A549 (cell line): ENCODE measurements at regions not wholly inside any gene's neighbourhood (a gene's known extent, or its start where the extent isn't known, plus 50 kb on each side); places are given as distances from the start of the nearest gene placed in this dataset.

ENCODE experiments used
- ATAC-seq, 2 experiments: fragments of 200-7000 bp in 1 of 2; fragments of >200 bp in 1 of 2; cut with Nextera tagmentation in 1 of 2; cut with Tn5 transposase in 1 of 2; 3 replicates each; pipeline versions ENCODE4 v1.8.0 to v1.9.1; 2018 to 2020; ENCODE audit warnings: mild to moderate bottlenecking in 1 of 2, moderate library complexity in 1 of 2
- CTCF ChIA-PET: fragments of 300-600 bp; sonication (Branson Sonifier 250); formaldehyde crosslinking; extraction: SDS; loops from one replicate; lab custom pipeline; 2021; ENCODE audit warnings: antibody characterized with exemption, inconsistent platforms; lab: Yijun Ruan, JAX
- POLR2A ChIA-PET: fragments of 350-600 bp; formaldehyde crosslinking; extraction: SDS; loops from one replicate; lab custom pipeline; 2021; ENCODE audit warnings: antibody characterized with exemption, inconsistent platforms; lab: Yijun Ruan, JAX
- DNase-seq, 2 experiments: peaks; one replicate each; pipeline versions ENCODE4 v3.0.0 to v3.0.0-alpha.2; 2011 to 2016; ENCODE audit warnings: low read depth in 1 of 2, low spot score in 1 of 2
- FAIRE-seq: peaks from 2 replicates; lab custom pipeline; 2011; peaks lifted over from hg19 to GRCh38; lab: Jason Lieb, UNC
- H3K27ac ChIP-seq, 2 experiments: fragments of >200 bp; sonication (Bioruptor Twin); formaldehyde crosslinking; 3 replicates each; pipeline ENCODE4 v1.5.1; 2016 to 2017
- H3K4me1 ChIP-seq: fragments of >200 bp; sonication (Bioruptor Twin); formaldehyde crosslinking; 3 replicates; pipeline ENCODE4 v1.6.1; 2016
- H3K4me2 ChIP-seq: fragments of >200 bp; sonication (Bioruptor Twin); formaldehyde crosslinking; 3 replicates; pipeline ENCODE4 v1.6.1; 2016
- H3K4me3 ChIP-seq: fragments of >200 bp; sonication (Bioruptor Twin); formaldehyde crosslinking; 3 replicates; pipeline ENCODE4 v1.5.1; 2016
- H3K9me3 ChIP-seq: fragments of >200 bp; sonication (Bioruptor Twin); formaldehyde crosslinking; 3 replicates; pipeline ENCODE4 v1.6.1; 2016
- ATOH8 ChIP-seq: fragments of 250-450 bp; sonication (Bioruptor Pico); IDR thresholded peaks from 2 replicates; pipeline ENCODE4 v1.5.0; 2020; ENCODE audit warnings: low read depth, mild to moderate bottlenecking, moderate library complexity
- CBX2 ChIP-seq: fragments of 200-600 bp; sonication (generic); IDR thresholded peaks from 2 replicates; pipeline ENCODE4 v1.6.1; 2016; ENCODE audit warnings: low read depth, mild to moderate bottlenecking, borderline replicate concordance
- CBX8 ChIP-seq: fragments of 200-600 bp; sonication (generic); IDR thresholded peaks from 2 replicates; pipeline ENCODE4 v1.6.1; 2016
- CEBPB ChIP-seq, 2 experiments: fragments of >200 bp in 1 of 2; sonication (Bioruptor Twin) in 1 of 2; formaldehyde crosslinking in 1 of 2; IDR thresholded peaks; 2 replicates each; pipeline ENCODE4 v1.6.1; 2012 to 2016
- CHD2 ChIP-seq: fragments of 150-350 bp; IDR thresholded peaks from 2 replicates; pipeline ENCODE4 v1.6.1; 2014; ENCODE audit warnings: low read length; ENCODE audit not compliant: partially characterized antibody
- E2F6 ChIP-seq: IDR thresholded peaks from 2 replicates; pipeline ENCODE4 v1.6.1; 2012; ENCODE audit warnings: low read depth, borderline replicate concordance
- EP300 ChIP-seq, 2 experiments: fragments of >200 bp; sonication (Bioruptor Twin); formaldehyde crosslinking; IDR thresholded peaks; 2 replicates in 1 of 2; 3 replicates in 1 of 2; pipeline ENCODE4 v1.6.1; 2016 to 2017
- ESRRA ChIP-seq: fragments of 150-350 bp; IDR thresholded peaks from 2 replicates; pipeline ENCODE4 v1.6.1; 2014; ENCODE audit warnings: mild to moderate bottlenecking, low read length, borderline replicate concordance
- FOSL2 ChIP-seq, 2 experiments: fragments of 450-650 bp in 1 of 2; fragments of >200 bp in 1 of 2; sonication (Bioruptor Twin) in 1 of 2; formaldehyde crosslinking; IDR thresholded peaks; 2 replicates each; pipeline versions ENCODE4 v1.5.0 to v1.6.1; 2016 to 2020; ENCODE audit warnings: mild to moderate bottlenecking in 1 of 2, moderate library complexity in 1 of 2
- HES2 ChIP-seq: fragments of >200 bp; sonication (Bioruptor Twin); formaldehyde crosslinking; IDR thresholded peaks from 2 replicates; pipeline ENCODE4 v1.6.1; 2016
- HEYL ChIP-seq: fragments of 250-450 bp; sonication (Bioruptor Pico); IDR thresholded peaks from 2 replicates; pipeline ENCODE4 v1.8.0; 2021; ENCODE audit warnings: mild to moderate bottlenecking, moderate library complexity
- HMGXB4 ChIP-seq: fragments of 250-450 bp; sonication (Bioruptor Pico); IDR thresholded peaks from 2 replicates; pipeline ENCODE4 v1.5.0; 2021; ENCODE audit warnings: mild to moderate bottlenecking, moderate library complexity, borderline replicate concordance
- HOXB13 ChIP-seq: fragments of 250-450 bp; sonication (Bioruptor Pico); IDR thresholded peaks from 2 replicates; pipeline ENCODE4 v1.5.0; 2020; ENCODE audit warnings: low read depth, mild to moderate bottlenecking, moderate library complexity
- MAFK ChIP-seq: fragments of 450-650 bp; IDR thresholded peaks from 2 replicates; pipeline ENCODE4 v1.6.1; 2014; ENCODE audit not compliant: partially characterized antibody
- MYC ChIP-seq: IDR thresholded peaks from 2 replicates; pipeline ENCODE4 v1.6.1; 2012; ENCODE audit warnings: mild to moderate bottlenecking, inconsistent platforms, low read length, improper control_type of control experiment, borderline replicate concordance
- NFE2L2 ChIP-seq: fragments of 150-350 bp; conservative IDR thresholded peaks from 2 replicates; pipeline ENCODE4 v1.6.1; 2014; ENCODE audit warnings: low read length
- NPAS2 ChIP-seq: fragments of 250-450 bp; sonication (Bioruptor Pico); IDR thresholded peaks from 2 replicates; pipeline ENCODE4 v1.8.0; 2022; ENCODE audit warnings: mild to moderate bottlenecking, moderate library complexity, borderline replicate concordance
- RAD21 ChIP-seq, 2 experiments: fragments of >200 bp in 1 of 2; sonication (Bioruptor Twin) in 1 of 2; formaldehyde crosslinking in 1 of 2; IDR thresholded peaks in 1 of 2; conservative IDR thresholded peaks in 1 of 2; 2 replicates in 1 of 2; 3 replicates in 1 of 2; pipeline ENCODE4 v1.6.1; 2012 to 2018; ENCODE audit warnings: inconsistent platforms in 1 of 2
- REST ChIP-seq: fragments of 200-600 bp; sonication (generic); IDR thresholded peaks from 2 replicates; pipeline ENCODE4 v1.6.1; 2016; ENCODE audit warnings: antibody characterized with exemption, mild to moderate bottlenecking, moderate library complexity
- ZC3H11A ChIP-seq: fragments of 450-650 bp; IDR thresholded peaks from 2 replicates; pipeline ENCODE4 v1.6.1; 2014; ENCODE audit warnings: antibody characterized with exemption, mild to moderate bottlenecking
- ZFP36 ChIP-seq: fragments of 450-650 bp; IDR thresholded peaks from 2 replicates; pipeline ENCODE4 v1.6.1; 2014; ENCODE audit warnings: borderline replicate concordance; ENCODE audit not compliant: partially characterized antibody
- WGBS: methylation state at CpG from one replicate; pipeline ENCODE4 v1.1.6; 2017; ENCODE audit errors: missing lambda C conversion rate; 5-methylcytosine and 5-hydroxymethylcytosine counted together

GRCh38 chr21:15421441-15421881, 308.3 kb upstream of the USP25 start (continued):
- no peak for TF ChIP-seq REST

- Histone ChIP-seq H3K27ac (peak overlapping the region; percentile 41 to 71; a peak in 4 of 6 replicates), H3K4me2 (no peak overlapping the region), H3K4me3 (no peak overlapping the region), H3K9me3 (no peaks in the 10 kb centered on the region), H3K4me1 (peaks cover 10% of the 10 kb centered on the region)
- DNase-seq = no peak
- no peak for ATAC-seq
- ChIA-PET POLR2A (no interaction called here), CTCF (interaction anchor here (1.0 kb wide), 2 partner anchors 13 to 61 kb away, joined by 4 read pairs; no protein-coding TSS in a partner anchor)
- 68% methylated on average over 2 of the region's 2 CpGs for WGBS
- TF ChIP-seq E2F6 = no peak
- FAIRE-seq = no peak
Measured at GRCh38 chr21:15421947-15422346, 307.8 kb upstream of the USP25 start.

GRCh38 chr21:15422783-15423182, 307.0 kb upstream of the USP25 start:
- Histone ChIP-seq H3K4me2 (peak overlapping the region; percentile 17; the same call in 2 of the 3 replicates), H3K9me3 (no peaks in the 10 kb centered on the region), H3K4me1 (peaks cover 10% of the 10 kb centered on the region), H3K27ac (peak overlapping the region in 1 of 2 experiments; percentile 71; a peak in 3 of 6 replicates), H3K4me3 (no peak overlapping the region)
- DNase-seq (no peak), ATAC-seq (peak in 1 of 2 experiments; percentile 28; a peak in 1 of 6 replicates), FAIRE-seq (no peak)
- CTCF ChIA-PET = interaction anchor here (0.7 kb wide), 1 partner anchor 65 kb away, joined by 3 read pairs; no protein-coding TSS in a partner anchor
- 71% methylated on average over 3 of the region's 3 CpGs for WGBS
- POLR2A ChIA-PET = no interaction called here
- TF ChIP-seq FOSL2 (IDR thresholded peaks at IDR 0.05) (peak; percentile 10; the same call in 1 of the 2 replicates), FOSL2 (CRISPR knock-in tag; IDR thresholded peaks at IDR 0.05) (peak; percentile 52; the same call in 1 of the 2 replicates), NFE2L2 (no peak), CBX8 (no peak), NPAS2 (CRISPR knock-in tag) (no peak)

- H3K4me3 ChIP-seq = no peak overlapping the region
- peaks cover 10% of the 10 kb centered on the region for H3K4me1 ChIP-seq
- H3K9me3 ChIP-seq = no peaks in the 10 kb centered on the region
- no peak for ATAC-seq
- no peak for DNase-seq
- FAIRE-seq = no peak
- peak overlapping the region in 1 of 2 experiments; percentile 35; a peak in 1 of 6 replicates for H3K27ac ChIP-seq
- CTCF ChIA-PET = no interaction called here
- 76% methylated on average over 4 of the region's 4 CpGs for WGBS
- POLR2A ChIA-PET = no interaction called here
- H3K4me2 ChIP-seq = no peak overlapping the region
- TF ChIP-seq ZC3H11A (no peak), ZFP36 (no peak), ESRRA (no peak), MYC (no peak), MAFK (no peak), CBX2 (no peak), RAD21 (conservative IDR thresholded peaks at IDR 0.05 in 1 of 2, IDR thresholded peaks at IDR 0.05 in 1 of 2) (no peak), EP300 (IDR thresholded peaks at IDR 0.05) (no peak), HMGXB4 (CRISPR knock-in tag) (no peak), HOXB13 (CRISPR knock-in tag) (no peak), FOSL2 (IDR thresholded peaks at IDR 0.05) (no peak), FOSL2 (CRISPR knock-in tag; IDR thresholded peaks at IDR 0.05) (no peak), HES2 (no peak), CHD2 (no peak), ATOH8 (CRISPR knock-in tag) (no peak), CEBPB (IDR thresholded peaks at IDR 0.05) (no peak), HEYL (CRISPR knock-in tag) (no peak)
Measured at GRCh38 chr21:15423676-15424445, 305.9 kb upstream of the USP25 start.
